HepG2 (cell line): ENCODE measurements at regions not wholly inside any gene's neighbourhood (a gene's known extent, or its start where the extent isn't known, plus 50 kb on each side); places are given as distances from the start of the nearest gene placed in this dataset.

Experiments
- ATAC-seq: fragments of 200-7000 bp; cut with Tn5 transposase; 3 replicates; pipeline ENCODE4 v1.9.1; 2020; ENCODE audit warnings: mild to moderate bottlenecking, moderate library complexity
- BruUV-seq: library from RNA; stranded (reverse); fragments of 400-500 nt; replicated peaks from 2 replicates; lab custom pipeline; 2021; lab: Mats Ljungman, UMichigan
- CTCF ChIA-PET: fragments of 300-600 bp; formaldehyde crosslinking; extraction: SDS; loops from one replicate; lab custom pipeline; 2021; ENCODE audit warnings: low total read pairs, inconsistent platforms, low intra/inter-chr PET ratio; lab: Yijun Ruan, JAX
- POLR2A ChIA-PET: fragments of 350-600 bp; sonication (Branson Sonifier 250); formaldehyde crosslinking; loops from one replicate; lab custom pipeline; 2020; ENCODE audit warnings: antibody characterized with exemption, inconsistent platforms; lab: Yijun Ruan, JAX
- DNase-seq: peaks from one replicate; pipeline ENCODE4 v3.0.0-alpha.2; 2015; ENCODE audit warnings: low spot score
- FAIRE-seq: peaks from 3 replicates; lab custom pipeline; 2011; peaks lifted over from hg19 to GRCh38; lab: Jason Lieb, UNC
- H2AFZ ChIP-seq: one replicate; pipeline ENCODE4 v1.6.1; 2011; ENCODE audit warnings: low read length, inconsistent platforms
- H3K27ac ChIP-seq: fragments of 300-600 bp; 3 replicates; pipeline ENCODE4 v1.8.0; 2011; ENCODE audit warnings: mixed run types, mild to moderate bottlenecking, mixed read lengths, low read length, inconsistent platforms; ENCODE audit not compliant: insufficient read depth; ENCODE audit errors: extremely low read length
- H3K27me3 ChIP-seq, 2 experiments: fragments of 200-600 bp in 1 of 2; 2 replicates in 1 of 2; 3 replicates in 1 of 2; pipeline versions ENCODE4 v1.6.0 to v1.8.0; 2011; ENCODE audit warnings: low read length in 2 of 2, mild to moderate bottlenecking in 2 of 2, moderate library complexity in 2 of 2, inconsistent platforms in 1 of 2; ENCODE audit not compliant: insufficient read depth in 2 of 2, control insufficient read depth in 1 of 2
- H3K36me3 ChIP-seq, 2 experiments: fragments of 200-600 bp in 1 of 2; replicated peaks in 1 of 2; 2 replicates in 1 of 2; 3 replicates in 1 of 2; pipeline versions ENCODE4 v1.5.1 to v1.8.0; 2011; ENCODE audit warnings: low read length in 2 of 2, inconsistent platforms in 1 of 2; ENCODE audit not compliant: insufficient read depth in 2 of 2, control insufficient read depth in 1 of 2
- H3K4me1 ChIP-seq: 2 replicates; pipeline ENCODE4 v1.5.1; 2012; ENCODE audit warnings: low read length, inconsistent platforms; ENCODE audit not compliant: insufficient read depth
- H3K4me2 ChIP-seq: 2 replicates; pipeline ENCODE4 v1.6.0; 2011; ENCODE audit warnings: low read depth, low read length, inconsistent platforms
- H3K4me3 ChIP-seq, 3 experiments: fragments of 200-600 bp in 1 of 3; sonication (generic), shearing (Covaris generic) in 1 of 3; replicated peaks in 1 of 3; 2 replicates each; pipeline ENCODE4 v1.5.1; 2011 to 2016; ENCODE audit warnings: low read length in 3 of 3, inconsistent platforms in 2 of 3, low read depth in 2 of 3, mild to moderate bottlenecking in 2 of 3, control low read depth in 1 of 3, mixed read lengths in 1 of 3; ENCODE audit not compliant: insufficient read depth in 1 of 3
- H3K79me2 ChIP-seq: one replicate; pipeline ENCODE4 v1.6.1; 2011; ENCODE audit warnings: low read length, inconsistent platforms; ENCODE audit not compliant: insufficient read depth
- H3K9ac ChIP-seq: 2 replicates; pipeline ENCODE4 v1.6.0; 2011; ENCODE audit warnings: mild to moderate bottlenecking, low read depth, low read length, inconsistent platforms; ENCODE audit not compliant: insufficient read depth
- H3K9me3 ChIP-seq: 2 replicates; pipeline ENCODE4 v1.5.1; 2012; ENCODE audit warnings: mild to moderate bottlenecking, low read length
- H4K20me1 ChIP-seq: 2 replicates; pipeline ENCODE4 v1.6.0; 2011; ENCODE audit warnings: inconsistent platforms, mild to moderate bottlenecking, low read length, moderate library complexity; ENCODE audit not compliant: insufficient read depth
- BORCS8-MEF2B ChIP-seq: sonication (generic); formaldehyde crosslinking; IDR thresholded peaks from 2 replicates; pipeline ENCODE4 v1.8.0; 2022; ENCODE audit warnings: mild to moderate bottlenecking, missing genetic modification reagents
- GTF2F1 ChIP-seq: fragments of 150-350 bp; IDR thresholded peaks from 2 replicates; pipeline ENCODE4 v1.6.1; 2014; ENCODE audit warnings: low read length
- NBN ChIP-seq: fragments of 450-650 bp; conservative IDR thresholded peaks from 2 replicates; pipeline ENCODE4 v1.6.1; 2017
- RBM22 ChIP-seq: fragments of 200-400 bp; formaldehyde crosslinking; optimal IDR thresholded peaks from 2 replicates; pipeline ENCODE3; 2017; ENCODE audit warnings: mild to moderate bottlenecking, low read length, moderate library complexity
- TEAD3 ChIP-seq: optimal IDR thresholded peaks from 2 replicates; pipeline ENCODE3; 2016; ENCODE audit warnings: borderline replicate concordance
- ZNF446 ChIP-seq: sonication (generic); formaldehyde crosslinking; IDR thresholded peaks from 2 replicates; pipeline ENCODE4 v1.5.0; 2020; ENCODE audit warnings: mild to moderate bottlenecking, missing genetic modification reagents
- ZNF556 ChIP-seq: sonication (generic); formaldehyde crosslinking; IDR thresholded peaks from 2 replicates; pipeline ENCODE4 v1.4.0; 2020; ENCODE audit warnings: mild to moderate bottlenecking, missing genetic modification reagents, borderline replicate concordance
- ZSCAN25 ChIP-seq: sonication (generic); formaldehyde crosslinking; IDR thresholded peaks from 2 replicates; pipeline ENCODE4 v1.8.0; 2022; ENCODE audit warnings: mild to moderate bottlenecking, missing genetic modification reagents
- WGBS: methylation state at CpG from one replicate; pipeline ENCODE4 v1.1.6; 2017; ENCODE audit warnings: low lambda C conversion rate; 5-methylcytosine and 5-hydroxymethylcytosine counted together
- in situ Hi-C: cut with HindIII; loops from 2 replicates; pipeline ENCODE4 v1.10.0; 2017; ENCODE audit warnings: low pct_unique_long_range_greater_than_20kb; ENCODE audit not compliant: extremely low pct_ligation_motif_present
- intact Hi-C: fragments of 100-400 bp; cut with micrococcal nuclease; formaldehyde crosslinking; loops from one replicate; pipeline ENCODE4 v1.10.0; 2022; ENCODE audit not compliant: unreplicated experiment
- TF ChIP-seq, protein P1 (sequence below): sonication (generic); formaldehyde crosslinking; IDR thresholded peaks from 2 replicates; pipeline ENCODE4 v1.5.0; 2020; ENCODE audit warnings: mild to moderate bottlenecking, missing genetic modification reagents, borderline replicate concordance
- TF ChIP-seq, protein P2 (sequence below): sonication (generic); formaldehyde crosslinking; IDR thresholded peaks from 2 replicates; pipeline ENCODE4 v1.4.0; 2020; ENCODE audit warnings: missing genetic modification reagents
- TF ChIP-seq, protein P3 (sequence below): sonication (generic); formaldehyde crosslinking; IDR thresholded peaks from 2 replicates; pipeline ENCODE4 v1.8.1; 2023; ENCODE audit warnings: missing genetic modification reagents, mild to moderate bottlenecking, borderline replicate concordance
- TF ChIP-seq, protein P4 (sequence below): fragments of 450-650 bp; IDR thresholded peaks from 2 replicates; pipeline ENCODE4 v1.6.1; 2017; ENCODE audit warnings: mild to moderate bottlenecking
- TF ChIP-seq, protein P5 (sequence below), 2 experiments: sonication (generic) in 1 of 2; formaldehyde crosslinking in 1 of 2; IDR thresholded peaks; 2 replicates each; pipeline versions ENCODE4 v1.4.0 to v1.6.1; 2018 to 2020; ENCODE audit warnings: missing genetic modification reagents in 2 of 2, borderline replicate concordance in 1 of 2, low read depth in 1 of 2, mild to moderate bottlenecking in 1 of 2, missing biosample characterization in 1 of 2
- TF ChIP-seq, protein P6 (sequence below): IDR thresholded peaks from 2 replicates; pipeline ENCODE4 v1.6.1; 2016

DNA sequence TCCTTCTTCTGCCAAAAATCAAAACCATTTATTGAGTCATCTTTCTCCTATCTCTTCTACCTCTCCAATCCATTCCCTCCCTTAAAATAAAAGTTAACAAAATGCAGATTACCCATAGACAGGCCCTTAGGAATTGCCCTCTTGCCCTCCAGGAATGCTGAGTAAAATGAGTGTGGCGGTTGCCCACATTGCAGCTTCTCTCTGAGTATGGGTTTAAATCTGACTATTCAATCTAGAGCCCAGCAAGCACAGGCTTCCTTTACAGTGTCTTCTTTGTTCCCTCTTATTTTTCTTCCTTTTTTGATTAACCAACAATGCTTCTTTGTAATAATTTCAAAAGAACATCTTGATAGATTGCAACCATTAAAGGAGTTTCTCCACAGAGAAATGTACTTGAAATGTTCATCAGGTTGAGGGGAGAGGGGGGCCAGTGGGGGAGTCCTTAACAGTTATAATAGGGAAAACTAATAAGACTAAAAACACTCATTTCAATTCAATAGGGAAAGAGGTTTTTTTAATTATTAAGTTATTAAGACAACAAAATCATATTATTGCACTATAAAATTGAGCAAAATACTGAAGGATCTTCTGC lies 135.3 kb upstream of the LMCD1 start:
- intact Hi-C loops (no loop called here), in situ Hi-C loops (no loop called here)
- CTCF ChIA-PET, result no interaction called here
- Histone ChIP-seq H3K27me3 (no peaks in the 10 kb centered on the region), H3K36me3 (no peaks in the 10 kb centered on the region), H4K20me1 (no peaks in the 10 kb centered on the region), H3K4me3 (no peak overlapping the region), H3K27ac (no peak overlapping the region), H3K79me2 (no peaks in the 10 kb centered on the region), H3K4me2 (no peak overlapping the region), H2AFZ (no peak overlapping the region), H3K9ac (no peak overlapping the region), H3K9me3 (no peaks in the 10 kb centered on the region), H3K4me1 (peaks cover 13% of the 10 kb centered on the region)
- no peak for ATAC-seq
- FAIRE-seq, result no peak
- DNase-seq, result no peak
- WGBS, result 41% methylated on average over 1 of the region's 1 CpG
- no TSS peak for BruUV-seq
- POLR2A ChIA-PET, result no interaction called here
- TF ChIP-seq RBM22 (no peak), ZNF446 (no peak), NBN (no peak), GTF2F1 (no peak), BORCS8-MEF2B (CRISPR knock-in tag) (no peak), TEAD3 (no peak), ZNF556 (no peak), ZSCAN25 (CRISPR knock-in tag) (no peak)
- TF ChIP-seq, protein P1, sequence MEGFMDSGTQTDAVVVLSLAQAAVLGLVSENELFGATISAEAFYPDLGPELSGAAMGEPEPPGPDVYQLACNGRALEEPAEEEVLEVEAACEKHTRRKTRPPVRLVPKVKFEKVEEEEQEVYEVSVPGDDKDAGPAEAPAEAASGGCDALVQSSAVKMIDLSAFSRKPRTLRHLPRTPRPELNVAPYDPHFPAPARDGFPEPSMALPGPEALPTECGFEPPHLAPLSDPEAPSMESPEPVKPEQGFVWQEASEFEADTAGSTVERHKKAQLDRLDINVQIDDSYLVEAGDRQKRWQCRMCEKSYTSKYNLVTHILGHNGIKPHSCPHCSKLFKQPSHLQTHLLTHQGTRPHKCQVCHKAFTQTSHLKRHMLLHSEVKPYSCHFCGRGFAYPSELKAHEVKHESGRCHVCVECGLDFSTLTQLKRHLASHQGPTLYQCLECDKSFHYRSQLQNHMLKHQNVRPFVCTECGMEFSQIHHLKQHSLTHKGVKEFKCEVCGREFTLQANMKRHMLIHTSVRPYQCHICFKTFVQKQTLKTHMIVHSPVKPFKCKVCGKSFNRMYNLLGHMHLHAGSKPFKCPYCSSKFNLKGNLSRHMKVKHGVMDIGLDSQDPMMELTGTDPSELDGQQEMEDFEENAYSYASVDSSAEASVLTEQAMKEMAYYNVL (CRISPR knock-in tag), result no peak
- TF ChIP-seq, protein P2, sequence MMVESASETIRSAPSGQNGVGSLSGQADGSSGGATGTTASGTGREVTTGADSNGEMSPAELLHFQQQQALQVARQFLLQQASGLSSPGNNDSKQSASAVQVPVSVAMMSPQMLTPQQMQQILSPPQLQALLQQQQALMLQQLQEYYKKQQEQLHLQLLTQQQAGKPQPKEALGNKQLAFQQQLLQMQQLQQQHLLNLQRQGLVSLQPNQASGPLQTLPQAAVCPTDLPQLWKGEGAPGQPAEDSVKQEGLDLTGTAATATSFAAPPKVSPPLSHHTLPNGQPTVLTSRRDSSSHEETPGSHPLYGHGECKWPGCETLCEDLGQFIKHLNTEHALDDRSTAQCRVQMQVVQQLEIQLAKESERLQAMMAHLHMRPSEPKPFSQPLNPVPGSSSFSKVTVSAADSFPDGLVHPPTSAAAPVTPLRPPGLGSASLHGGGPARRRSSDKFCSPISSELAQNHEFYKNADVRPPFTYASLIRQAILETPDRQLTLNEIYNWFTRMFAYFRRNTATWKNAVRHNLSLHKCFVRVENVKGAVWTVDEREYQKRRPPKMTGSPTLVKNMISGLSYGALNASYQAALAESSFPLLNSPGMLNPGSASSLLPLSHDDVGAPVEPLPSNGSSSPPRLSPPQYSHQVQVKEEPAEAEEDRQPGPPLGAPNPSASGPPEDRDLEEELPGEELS (CRISPR knock-in tag), result no peak
- TF ChIP-seq, protein P3, sequence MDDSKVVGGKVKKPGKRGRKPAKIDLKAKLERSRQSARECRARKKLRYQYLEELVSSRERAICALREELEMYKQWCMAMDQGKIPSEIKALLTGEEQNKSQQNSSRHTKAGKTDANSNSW (CRISPR knock-in tag), result no peak
- TF ChIP-seq, protein P4, sequence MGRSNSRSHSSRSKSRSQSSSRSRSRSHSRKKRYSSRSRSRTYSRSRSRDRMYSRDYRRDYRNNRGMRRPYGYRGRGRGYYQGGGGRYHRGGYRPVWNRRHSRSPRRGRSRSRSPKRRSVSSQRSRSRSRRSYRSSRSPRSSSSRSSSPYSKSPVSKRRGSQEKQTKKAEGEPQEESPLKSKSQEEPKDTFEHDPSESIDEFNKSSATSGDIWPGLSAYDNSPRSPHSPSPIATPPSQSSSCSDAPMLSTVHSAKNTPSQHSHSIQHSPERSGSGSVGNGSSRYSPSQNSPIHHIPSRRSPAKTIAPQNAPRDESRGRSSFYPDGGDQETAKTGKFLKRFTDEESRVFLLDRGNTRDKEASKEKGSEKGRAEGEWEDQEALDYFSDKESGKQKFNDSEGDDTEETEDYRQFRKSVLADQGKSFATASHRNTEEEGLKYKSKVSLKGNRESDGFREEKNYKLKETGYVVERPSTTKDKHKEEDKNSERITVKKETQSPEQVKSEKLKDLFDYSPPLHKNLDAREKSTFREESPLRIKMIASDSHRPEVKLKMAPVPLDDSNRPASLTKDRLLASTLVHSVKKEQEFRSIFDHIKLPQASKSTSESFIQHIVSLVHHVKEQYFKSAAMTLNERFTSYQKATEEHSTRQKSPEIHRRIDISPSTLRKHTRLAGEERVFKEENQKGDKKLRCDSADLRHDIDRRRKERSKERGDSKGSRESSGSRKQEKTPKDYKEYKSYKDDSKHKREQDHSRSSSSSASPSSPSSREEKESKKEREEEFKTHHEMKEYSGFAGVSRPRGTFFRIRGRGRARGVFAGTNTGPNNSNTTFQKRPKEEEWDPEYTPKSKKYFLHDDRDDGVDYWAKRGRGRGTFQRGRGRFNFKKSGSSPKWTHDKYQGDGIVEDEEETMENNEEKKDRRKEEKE, result no peak
- TF ChIP-seq, protein P5, sequence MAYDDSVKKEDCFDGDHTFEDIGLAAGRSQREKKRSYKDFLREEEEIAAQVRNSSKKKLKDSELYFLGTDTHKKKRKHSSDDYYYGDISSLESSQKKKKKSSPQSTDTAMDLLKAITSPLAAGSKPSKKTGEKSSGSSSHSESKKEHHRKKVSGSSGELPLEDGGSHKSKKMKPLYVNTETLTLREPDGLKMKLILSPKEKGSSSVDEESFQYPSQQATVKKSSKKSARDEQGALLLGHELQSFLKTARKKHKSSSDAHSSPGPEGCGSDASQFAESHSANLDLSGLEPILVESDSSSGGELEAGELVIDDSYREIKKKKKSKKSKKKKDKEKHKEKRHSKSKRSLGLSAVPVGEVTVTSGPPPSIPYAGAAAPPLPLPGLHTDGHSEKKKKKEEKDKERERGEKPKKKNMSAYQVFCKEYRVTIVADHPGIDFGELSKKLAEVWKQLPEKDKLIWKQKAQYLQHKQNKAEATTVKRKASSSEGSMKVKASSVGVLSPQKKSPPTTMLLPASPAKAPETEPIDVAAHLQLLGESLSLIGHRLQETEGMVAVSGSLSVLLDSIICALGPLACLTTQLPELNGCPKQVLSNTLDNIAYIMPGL (CRISPR knock-in tag; IDR thresholded peaks at IDR 0.05; ENCODE audit: borderline replicate concordance in 1 of 2, low read depth in 1 of 2), result no peak
- TF ChIP-seq, protein P6, sequence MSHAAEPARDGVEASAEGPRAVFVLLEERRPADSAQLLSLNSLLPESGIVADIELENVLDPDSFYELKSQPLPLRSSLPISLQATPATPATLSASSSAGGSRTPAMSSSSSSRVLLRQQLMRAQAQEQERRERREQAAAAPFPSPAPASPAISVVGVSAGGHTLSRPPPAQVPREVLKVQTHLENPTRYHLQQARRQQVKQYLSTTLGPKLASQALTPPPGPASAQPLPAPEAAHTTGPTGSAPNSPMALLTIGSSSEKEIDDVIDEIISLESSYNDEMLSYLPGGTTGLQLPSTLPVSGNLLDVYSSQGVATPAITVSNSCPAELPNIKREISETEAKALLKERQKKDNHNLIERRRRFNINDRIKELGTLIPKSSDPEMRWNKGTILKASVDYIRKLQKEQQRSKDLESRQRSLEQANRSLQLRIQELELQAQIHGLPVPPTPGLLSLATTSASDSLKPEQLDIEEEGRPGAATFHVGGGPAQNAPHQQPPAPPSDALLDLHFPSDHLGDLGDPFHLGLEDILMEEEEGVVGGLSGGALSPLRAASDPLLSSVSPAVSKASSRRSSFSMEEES (CRISPR knock-in tag), result no peak
